Choroid plexus epithelial cell (primary cell): ENCODE measurements at regions not wholly inside any gene's neighbourhood (a gene's known extent, or its start where the extent isn't known, plus 50 kb on each side); places are given as distances from the start of the nearest gene placed in this dataset.

Experiments
- DNase-seq: peaks from one replicate; pipeline ENCODE4 v3.0.0-alpha.2; 2010; ENCODE audit warnings: low read depth
- H3K4me3 ChIP-seq: 2 replicates; pipeline ENCODE4 v1.5.1; 2011; ENCODE audit warnings: low read depth, mild to moderate bottlenecking, control low read depth, low read length, moderate library complexity
- TF ChIP-seq, protein P1 (sequence below): conservative IDR thresholded peaks from 2 replicates; pipeline ENCODE4 v1.5.1; 2011; ENCODE audit warnings: low read depth, mild to moderate bottlenecking, control low read depth, inconsistent platforms, low read length, moderate library complexity

DNA sequence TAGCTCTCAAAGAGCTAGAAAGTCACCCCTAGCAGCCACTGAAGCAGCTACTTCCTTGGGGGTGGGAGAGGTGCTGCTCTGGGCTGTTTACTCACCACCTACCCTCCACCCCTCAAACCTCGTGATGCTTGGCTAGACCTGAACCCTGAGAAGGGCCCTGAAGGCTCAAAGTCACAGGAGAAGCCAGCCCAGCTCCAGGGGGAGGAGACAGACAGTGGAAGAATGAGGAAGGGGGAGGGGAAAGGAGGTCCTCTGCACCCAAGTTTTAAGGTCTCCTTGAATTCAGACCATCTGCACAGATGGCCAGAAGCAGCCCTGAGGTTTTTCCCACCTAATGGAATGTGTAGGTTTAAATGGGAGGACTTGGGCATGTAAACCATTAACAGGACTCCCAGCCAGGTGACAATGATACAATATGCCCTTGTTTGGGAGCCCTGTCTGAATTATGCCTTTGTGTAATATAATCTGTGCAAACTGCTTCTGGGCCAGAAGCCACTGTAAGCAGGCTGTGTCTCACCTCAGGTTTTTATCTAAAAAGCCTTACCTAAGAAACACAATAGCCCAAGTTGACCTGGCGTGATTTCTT lies 180.5 kb downstream of the PIK3R1 start:
- no peak for DNase-seq
- TF ChIP-seq, protein P1, sequence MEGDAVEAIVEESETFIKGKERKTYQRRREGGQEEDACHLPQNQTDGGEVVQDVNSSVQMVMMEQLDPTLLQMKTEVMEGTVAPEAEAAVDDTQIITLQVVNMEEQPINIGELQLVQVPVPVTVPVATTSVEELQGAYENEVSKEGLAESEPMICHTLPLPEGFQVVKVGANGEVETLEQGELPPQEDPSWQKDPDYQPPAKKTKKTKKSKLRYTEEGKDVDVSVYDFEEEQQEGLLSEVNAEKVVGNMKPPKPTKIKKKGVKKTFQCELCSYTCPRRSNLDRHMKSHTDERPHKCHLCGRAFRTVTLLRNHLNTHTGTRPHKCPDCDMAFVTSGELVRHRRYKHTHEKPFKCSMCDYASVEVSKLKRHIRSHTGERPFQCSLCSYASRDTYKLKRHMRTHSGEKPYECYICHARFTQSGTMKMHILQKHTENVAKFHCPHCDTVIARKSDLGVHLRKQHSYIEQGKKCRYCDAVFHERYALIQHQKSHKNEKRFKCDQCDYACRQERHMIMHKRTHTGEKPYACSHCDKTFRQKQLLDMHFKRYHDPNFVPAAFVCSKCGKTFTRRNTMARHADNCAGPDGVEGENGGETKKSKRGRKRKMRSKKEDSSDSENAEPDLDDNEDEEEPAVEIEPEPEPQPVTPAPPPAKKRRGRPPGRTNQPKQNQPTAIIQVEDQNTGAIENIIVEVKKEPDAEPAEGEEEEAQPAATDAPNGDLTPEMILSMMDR: no peak
- no peak overlapping the region for H3K4me3 ChIP-seq

DNA sequence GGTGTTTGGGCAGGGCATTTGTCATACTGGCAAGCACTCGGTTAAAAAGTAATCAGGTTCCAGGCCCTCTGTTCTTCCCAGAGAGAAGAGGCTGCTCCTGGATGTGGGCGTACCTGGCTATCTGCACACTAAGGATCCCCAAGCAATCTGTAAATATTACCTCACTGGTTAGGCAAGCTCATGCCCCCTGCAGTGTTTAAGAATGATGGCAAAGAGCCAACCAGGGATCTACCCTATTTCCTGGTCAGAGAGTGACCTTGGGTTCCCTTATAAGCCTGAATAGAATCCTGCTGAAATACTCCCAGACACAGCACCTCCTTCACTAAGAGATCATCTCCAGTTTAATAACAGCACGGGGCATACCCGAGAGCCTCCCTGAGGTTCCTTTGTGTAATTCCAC lies 181.2 kb downstream of the PIK3R1 start:
- peak; percentile 49 for DNase-seq
- H3K4me3 ChIP-seq: no peak overlapping the region
- TF ChIP-seq, protein P1: peak; percentile 11

DNA sequence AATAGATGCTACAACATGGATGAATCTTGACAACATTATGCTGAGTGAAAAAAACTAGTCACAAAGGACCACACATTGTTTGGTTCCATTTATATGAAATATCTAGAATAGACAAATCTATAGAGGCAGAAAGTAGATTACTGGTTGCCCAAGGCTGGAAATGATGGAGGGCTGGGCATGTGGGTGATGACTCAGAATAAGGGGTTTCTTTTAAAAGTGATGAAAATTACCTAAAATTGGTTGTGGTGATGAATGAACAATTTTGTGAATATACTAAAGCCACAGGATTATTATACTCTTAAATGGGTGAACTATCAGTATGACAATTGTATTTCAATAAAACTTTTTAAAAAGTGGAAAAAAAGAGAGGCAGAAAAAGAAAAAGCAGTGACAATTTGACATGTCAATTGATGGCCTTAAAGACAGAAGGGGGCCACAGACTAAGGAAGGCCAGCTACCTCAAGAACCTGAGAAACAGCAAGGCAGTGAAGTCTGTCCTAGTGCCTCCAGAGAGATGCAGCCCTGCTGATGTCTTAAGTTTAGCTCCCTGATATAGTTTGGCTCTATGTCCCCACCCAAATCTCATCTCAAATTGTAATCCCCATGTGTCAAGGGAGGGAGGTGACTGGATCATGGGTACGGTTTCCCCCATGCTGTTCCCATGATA lies 182.7 kb downstream of the PIK3R1 start:
- no peak overlapping the region for H3K4me3 ChIP-seq
- no peak for DNase-seq
- TF ChIP-seq, protein P1: no peak

GRCh38 chr5:68403301-68403700 lies 187.7 kb downstream of the PIK3R1 start:
- TF ChIP-seq, protein P1: no peak
- H3K4me3 ChIP-seq: no peak overlapping the region
- no peak for DNase-seq

DNA sequence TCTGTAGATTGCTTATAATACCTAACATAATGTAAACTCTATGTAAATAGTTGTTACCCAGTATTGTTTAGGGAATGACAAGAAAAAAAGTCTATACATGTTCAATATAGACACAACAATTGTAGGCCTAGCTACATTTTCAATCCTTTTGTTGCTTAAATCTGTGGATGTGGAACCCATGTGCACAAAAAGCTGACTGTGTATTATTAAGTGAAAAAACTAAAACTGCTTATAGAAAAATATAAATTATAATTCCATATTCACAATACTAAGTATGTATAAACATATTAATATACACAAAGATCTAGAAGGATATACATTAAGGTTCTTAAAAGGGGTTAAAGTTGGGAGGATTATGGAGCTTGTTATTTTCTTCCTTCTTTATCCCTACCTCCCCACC lies 188.7 kb downstream of the PIK3R1 start:
- TF ChIP-seq, protein P1: no peak
- H3K4me3 ChIP-seq: no peak overlapping the region
- DNase-seq: no peak

- H3K4me3 ChIP-seq: no peak overlapping the region
- TF ChIP-seq, protein P1: no peak
- DNase-seq: no peak
Measured at GRCh38 chr5:68405026-68405684, 189.6 kb downstream of the PIK3R1 start.
